ENCODE measurements at regions not wholly inside any gene's neighbourhood (a gene's known extent, or its start where the extent isn't known, plus 50 kb on each side); places are given as distances from the start of the nearest gene placed in this dataset.

- TF ChIP-seq POLR2A (IDR thresholded peaks at IDR 0.05) (no peak), POLR2AphosphoS5 (IDR thresholded peaks at IDR 0.05) (no peak), CTCF (IDR thresholded peaks at IDR 0.05) (no peak), EP300 (IDR thresholded peaks at IDR 0.05) (no peak)
These were observed 160.5 kb downstream of the NUAK1 start for GRCh38 chr12:105978276-105978675.
